NCI-H146 treated with DMSO at 0.1 percent for 48 hours (cell line): ENCODE measurements at regions not wholly inside any gene's neighbourhood (a gene's known extent, or its start where the extent isn't known, plus 50 kb on each side); places are given as distances from the start of the nearest gene placed in this dataset.
"Not testable (repeated sequence)": the region's sequence is repeated elsewhere in the genome, so short reads cannot be mapped to it uniquely, and the experiment has no call there.

Source experiments
- DNase-seq: peaks from one replicate; lab custom pipeline; 2025; ENCODE audit not compliant: unreplicated experiment; lab: John Stamatoyannopoulos, UW

- no peak for DNase-seq
Measured at GRCh38 chr17:77635176-77635575, 323.3 kb upstream of the TNRC6C start.

- not testable (repeated sequence) for DNase-seq
Measured at GRCh38 chr17:77635785-77636184, 322.7 kb upstream of the TNRC6C start.

- DNase-seq = no peak
Measured at GRCh38 chr17:77636835-77637817, 321.4 kb upstream of the TNRC6C start.

- DNase-seq = no peak
Measured at GRCh38 chr17:77637818-77638575, 320.5 kb upstream of the TNRC6C start.

- no peak for DNase-seq
Measured at GRCh38 chr17:77640252-77640651, 318.3 kb upstream of the TNRC6C start.

- DNase-seq = no peak
Measured at GRCh38 chr17:77640916-77641605, 317.4 kb upstream of the TNRC6C start.

- no peak for DNase-seq
Measured at GRCh38 chr17:77641718-77642117, 316.8 kb upstream of the TNRC6C start.

- no peak for DNase-seq
Measured at GRCh38 chr17:77644181-77645071, 314.1 kb upstream of the TNRC6C start.

GRCh38 chr17:77645072-77646045, 313.1 kb upstream of the TNRC6C start:
- no peak for DNase-seq

GRCh38 chr17:77646046-77646430, 312.5 kb upstream of the TNRC6C start:
- DNase-seq = no peak

- DNase-seq = no peak
Measured at GRCh38 chr17:77647531-77647930, 311.0 kb upstream of the TNRC6C start.

GRCh38 chr17:77649717-77650211, 308.7 kb upstream of the TNRC6C start:
- no peak for DNase-seq

GRCh38 chr17:77651988-77652387, 306.5 kb upstream of the TNRC6C start:
- DNase-seq = no peak

- DNase-seq = no peak
Measured at GRCh38 chr17:77654296-77654695, 304.2 kb upstream of the TNRC6C start.

GRCh38 chr17:77654850-77655249, 303.7 kb upstream of the TNRC6C start:
- DNase-seq = no peak

GRCh38 chr17:77656054-77656453, 302.4 kb upstream of the TNRC6C start:
- DNase-seq = no peak

GRCh38 chr17:77657839-77658238, 300.7 kb upstream of the TNRC6C start:
- DNase-seq = no peak

GRCh38 chr17:77660524-77660923, 298.0 kb upstream of the TNRC6C start:
- DNase-seq = no peak

GRCh38 chr17:77662833-77663232, 295.7 kb upstream of the TNRC6C start:
- no peak for DNase-seq
